Caco-2 (cell line): ENCODE measurements at regions not wholly inside any gene's neighbourhood (a gene's known extent, or its start where the extent isn't known, plus 50 kb on each side); places are given as distances from the start of the nearest gene placed in this dataset.

ENCODE experiments used
- BruUV-seq: library from RNA; stranded (reverse); fragments of 400-500 nt; replicated peaks from 2 replicates; lab custom pipeline; 2021; lab: Mats Ljungman, UMichigan
- CTCF ChIA-PET: fragments of 300-600 bp; sonication (Branson Sonifier 250); formaldehyde crosslinking; loops from one replicate; lab custom pipeline; 2022; ENCODE audit warnings: antibody characterized with exemption; lab: Charles Lee
- POLR2A ChIA-PET: fragments of 300-600 bp; sonication (Branson Sonifier 250); formaldehyde crosslinking; loops from one replicate; lab custom pipeline; 2022; ENCODE audit warnings: antibody characterized with exemption; lab: Charles Lee
- DNase-seq, 2 experiments: peaks; one replicate each; pipeline versions ENCODE4 v3.0.0 to v3.0.0-alpha.2; 2020 to 2022
- H3K27me3 ChIP-seq: replicated peaks from 2 replicates; pipeline ENCODE4 v1.6.0; 2011; ENCODE audit warnings: low read length; ENCODE audit not compliant: control insufficient read depth, insufficient read depth
- H3K36me3 ChIP-seq: 2 replicates; pipeline ENCODE4 v1.5.1; 2011; ENCODE audit warnings: low read length; ENCODE audit not compliant: control insufficient read depth, insufficient read depth
- H3K4me1 ChIP-seq: fragments of 250-450 bp; sonication (Bioruptor Pico); 2 replicates; pipeline ENCODE4 v1.5.1; 2020; ENCODE audit warnings: mild to moderate bottlenecking
- H3K4me3 ChIP-seq: 2 replicates; pipeline ENCODE4 v1.5.1; 2011; ENCODE audit warnings: low read depth, mild to moderate bottlenecking, control low read depth, low read length
- H3K9me3 ChIP-seq: fragments of 250-450 bp; sonication (Bioruptor Pico); 2 replicates; pipeline ENCODE4 v1.5.1; 2020; ENCODE audit warnings: mild to moderate bottlenecking, moderate library complexity
- H3K27ac Mint-ChIP-seq: one replicate; pipeline ENCODE4 v1.8.0; 2022; ENCODE audit warnings: mixed read lengths; ENCODE audit not compliant: unreplicated experiment
- H3K27me3 Mint-ChIP-seq: one replicate; pipeline ENCODE4 v1.8.0; 2022; ENCODE audit warnings: mixed read lengths; ENCODE audit not compliant: insufficient read depth, unreplicated experiment
- H3K36me3 Mint-ChIP-seq: one replicate; pipeline ENCODE4 v1.8.0; 2022; ENCODE audit warnings: mild to moderate bottlenecking, mixed read lengths; ENCODE audit not compliant: insufficient read depth, unreplicated experiment
- H3K4me1 Mint-ChIP-seq: one replicate; pipeline ENCODE4 v1.8.0; 2022; ENCODE audit warnings: low read depth, mixed read lengths; ENCODE audit not compliant: unreplicated experiment
- H3K4me3 Mint-ChIP-seq: one replicate; pipeline ENCODE4 v1.8.0; 2022; ENCODE audit warnings: mild to moderate bottlenecking, moderate library complexity, mixed read lengths; ENCODE audit not compliant: unreplicated experiment
- H3K9me3 Mint-ChIP-seq: one replicate; pipeline ENCODE4 v1.8.0; 2022; ENCODE audit warnings: mixed read lengths; ENCODE audit not compliant: unreplicated experiment
- CTCF ChIP-seq, 2 experiments: fragments of 200-600 bp in 1 of 2; IDR thresholded peaks; 1 replicate in 1 of 2; 2 replicates in 1 of 2; pipeline versions ENCODE4 v1.5.1 to v1.8.0; 2011 to 2022; ENCODE audit warnings: antibody characterized with exemption in 1 of 2, control low read depth in 1 of 2, inconsistent platforms in 1 of 2, low read depth in 1 of 2, low read length in 1 of 2, mild to moderate bottlenecking in 1 of 2, moderate library complexity in 1 of 2; ENCODE audit not compliant: insufficient read depth in 1 of 2, severe bottlenecking in 1 of 2, unreplicated experiment in 1 of 2
- intact Hi-C: fragments of 100-400 bp; cut with micrococcal nuclease; formaldehyde crosslinking; loops from one replicate; pipeline ENCODE4 v1.10.0; 2022; ENCODE audit not compliant: unreplicated experiment

- no TSS peak for BruUV-seq
- TF ChIP-seq CTCF (IDR thresholded peaks at IDR 0.05; ENCODE audit: insufficient read depth in 1 of 2, low read depth in 1 of 2, low read length in 1 of 2, severe bottlenecking in 1 of 2, unreplicated experiment in 1 of 2), result no peak
- Mint-ChIP-seq H3K27ac (no peak overlapping the region), H3K27me3 (peaks cover 11% of the 10 kb centered on the region), H3K9me3 (peaks cover 25% of the 10 kb centered on the region), H3K36me3 (no peaks in the 10 kb centered on the region), H3K4me3 (no peak overlapping the region), H3K4me1 (no peaks in the 10 kb centered on the region)
- Histone ChIP-seq H3K27me3 (no peaks in the 10 kb centered on the region), H3K36me3 (no peaks in the 10 kb centered on the region), H3K9me3 (peaks cover 21% of the 10 kb centered on the region), H3K4me1 (no peaks in the 10 kb centered on the region), H3K4me3 (no peak overlapping the region)
- intact Hi-C loops, result no loop called here
- ChIA-PET POLR2A (no interaction called here), CTCF (no interaction called here)
- DNase-seq, result no peak
These were observed 140.7 kb upstream of the LYZL2 start for GRCh38 chr10:30770229-30770628.

- H3K9me3 Mint-ChIP-seq, result peaks cover 25% of the 10 kb centered on the region
- ChIA-PET CTCF (interaction anchor here (0.6 kb wide), 1 partner anchor 8 kb away, joined by 3 read pairs; no protein-coding TSS in a partner anchor), POLR2A (no interaction called here)
These were observed 139.8 kb upstream of the LYZL2 start for GRCh38 chr10:30769361-30769760.

GRCh38 chr10:30765616-30766015 lies 136.1 kb upstream of the LYZL2 start:
- Histone ChIP-seq H3K36me3 (no peaks in the 10 kb centered on the region), H3K27me3 (no peaks in the 10 kb centered on the region), H3K4me3 (no peak overlapping the region), H3K4me1 (no peaks in the 10 kb centered on the region), H3K9me3 (peaks cover 15% of the 10 kb centered on the region)
- POLR2A ChIA-PET, result no interaction called here
- intact Hi-C loops, result no loop called here
- Mint-ChIP-seq H3K27ac (no peak overlapping the region), H3K36me3 (no peaks in the 10 kb centered on the region), H3K4me3 (no peak overlapping the region), H3K9me3 (peaks cover 16% of the 10 kb centered on the region), H3K27me3 (peaks cover 11% of the 10 kb centered on the region), H3K4me1 (no peaks in the 10 kb centered on the region)
- no peak for DNase-seq
- BruUV-seq, result no TSS peak
- CTCF ChIA-PET, result no interaction called here
- TF ChIP-seq CTCF (IDR thresholded peaks at IDR 0.05; ENCODE audit: insufficient read depth in 1 of 2, low read depth in 1 of 2, low read length in 1 of 2, severe bottlenecking in 1 of 2, unreplicated experiment in 1 of 2), result no peak

More at GRCh38 chr10:30769361-30769760, 139.8 kb upstream of the LYZL2 start:
- Mint-ChIP-seq H3K27ac (no peak overlapping the region), H3K4me1 (no peaks in the 10 kb centered on the region), H3K27me3 (peaks cover 11% of the 10 kb centered on the region), H3K4me3 (no peak overlapping the region), H3K36me3 (no peaks in the 10 kb centered on the region)
- Histone ChIP-seq H3K36me3 (no peaks in the 10 kb centered on the region), H3K4me1 (no peaks in the 10 kb centered on the region), H3K27me3 (no peaks in the 10 kb centered on the region), H3K9me3 (peaks cover 21% of the 10 kb centered on the region), H3K4me3 (no peak overlapping the region)
- intact Hi-C loops, result no loop called here
- BruUV-seq, result no TSS peak
- DNase-seq, result no peak
- TF ChIP-seq CTCF (IDR thresholded peaks at IDR 0.05; ENCODE audit: insufficient read depth in 1 of 2, low read depth in 1 of 2, low read length in 1 of 2, severe bottlenecking in 1 of 2, unreplicated experiment in 1 of 2), result no peak
